GM12878 (cell line): ENCODE measurements at regions not wholly inside any gene's neighbourhood (a gene's known extent, or its start where the extent isn't known, plus 50 kb on each side); places are given as distances from the start of the nearest gene placed in this dataset.

Source experiments
- ATAC-seq: fragments of 200-7000 bp; cut with Tn5 transposase; 3 replicates; pipeline ENCODE4 v1.9.1; 2020; ENCODE audit warnings: mild to moderate bottlenecking, moderate library complexity
- BruUV-seq: library from RNA; stranded (reverse); fragments of 400-500 nt; replicated peaks from 2 replicates; lab custom pipeline; 2021; lab: Mats Ljungman, UMichigan
- CTCF ChIA-PET: fragments of 300-600 bp; sonication (Branson Sonifier 250); formaldehyde crosslinking; extraction: SDS; loops from one replicate; lab custom pipeline; 2021; ENCODE audit warnings: inconsistent platforms; lab: Yijun Ruan, JAX
- POLR2A ChIA-PET: fragments of 350-600 bp; formaldehyde crosslinking; extraction: SDS; loops from one replicate; lab custom pipeline; 2021; ENCODE audit warnings: inconsistent platforms; lab: Charles Lee
- RAD21 ChIA-PET: fragments of 300-600 bp; sonication (Branson Sonifier 250); formaldehyde crosslinking; loops from one replicate; lab custom pipeline; 2023; ENCODE audit warnings: antibody characterized with exemption; ENCODE audit not compliant: unreplicated experiment; lab: Charles Lee
- SMC1A ChIA-PET: fragments of 300-600 bp; sonication (Branson Sonifier 250); formaldehyde crosslinking; loops from one replicate; lab custom pipeline; 2023; ENCODE audit not compliant: unreplicated experiment, uncharacterized antibody; lab: Charles Lee
- DNase-seq: peaks from one replicate; pipeline ENCODE4 v3.0.0-alpha.2; 2011; ENCODE audit warnings: low read depth, low spot score
- FAIRE-seq: peaks from 3 replicates; lab custom pipeline; 2011; peaks lifted over from hg19 to GRCh38; lab: Jason Lieb, UNC
- H2AFZ ChIP-seq: 2 replicates; pipeline ENCODE4 v1.6.0; 2011; ENCODE audit warnings: low read depth, low read length, control low read depth; ENCODE audit not compliant: control insufficient read depth
- H3K27ac ChIP-seq: 2 replicates; pipeline ENCODE4 v1.5.1; 2011; ENCODE audit warnings: control low read depth; ENCODE audit not compliant: control insufficient read depth, insufficient read depth
- H3K27me3 ChIP-seq, 2 experiments: replicated peaks in 1 of 2; 2 replicates each; pipeline versions ENCODE4 v1.6.0 to v1.6.1; 2011; ENCODE audit warnings: low read length in 1 of 2; ENCODE audit not compliant: control insufficient read depth in 2 of 2, insufficient read depth in 2 of 2
- H3K36me3 ChIP-seq, 2 experiments: 2 replicates each; pipeline ENCODE4 v1.5.1; 2011; ENCODE audit warnings: low read length in 1 of 2; ENCODE audit not compliant: control insufficient read depth in 2 of 2, insufficient read depth in 2 of 2
- H3K4me1 ChIP-seq: 2 replicates; pipeline ENCODE4 v1.6.1; 2011; ENCODE audit warnings: mild to moderate bottlenecking, low read length, moderate library complexity, mixed read lengths; ENCODE audit not compliant: control insufficient read depth, insufficient read depth
- H3K4me2 ChIP-seq: 2 replicates; pipeline ENCODE4 v1.6.0; 2011; ENCODE audit warnings: control low read depth; ENCODE audit not compliant: control insufficient read depth, insufficient read depth
- H3K4me3 ChIP-seq: fragments of 200-600 bp; sonication (generic); 2 replicates; pipeline ENCODE4 v1.5.1; 2016
- H3K79me2 ChIP-seq: 2 replicates; pipeline ENCODE4 v1.6.0; 2011; ENCODE audit warnings: low read length; ENCODE audit not compliant: control insufficient read depth, insufficient read depth
- H3K9ac ChIP-seq: 2 replicates; pipeline ENCODE4 v1.8.0; 2011; ENCODE audit warnings: low read length, control low read depth, mixed read lengths; ENCODE audit not compliant: control insufficient read depth, insufficient read depth
- H3K9me3 ChIP-seq: replicated peaks from 3 replicates; pipeline ENCODE4 v1.5.1; 2011; ENCODE audit warnings: mild to moderate bottlenecking, low read length; ENCODE audit not compliant: control insufficient read depth, insufficient read depth
- H4K20me1 ChIP-seq: 2 replicates; pipeline ENCODE4 v1.6.0; 2011; ENCODE audit not compliant: control insufficient read depth, insufficient read depth
- ATF7 ChIP-seq: fragments of 450-650 bp; IDR thresholded peaks from 2 replicates; pipeline ENCODE4 v1.6.1; 2016; ENCODE audit warnings: low read depth, mild to moderate bottlenecking
- CHD1 ChIP-seq: IDR thresholded peaks from 2 replicates; pipeline ENCODE4 v1.6.1; 2012; ENCODE audit warnings: low read depth, low read length, improper control_type of control experiment
- CHD2 ChIP-seq: IDR thresholded peaks from 2 replicates; pipeline ENCODE4 v1.6.1; 2011; ENCODE audit warnings: low read depth, low read length, improper control_type of control experiment, borderline replicate concordance
- GABPA ChIP-seq: IDR thresholded peaks from 2 replicates; pipeline ENCODE4 v1.6.1; 2014; ENCODE audit warnings: antibody characterized with exemption, low read depth, mild to moderate bottlenecking, inconsistent platforms
- IRF4 ChIP-seq: IDR thresholded peaks from 2 replicates; pipeline ENCODE4 v1.6.1; 2011; ENCODE audit warnings: low read depth, low read length
- POLR2AphosphoS5 ChIP-seq: IDR thresholded peaks from 2 replicates; pipeline ENCODE4 v1.6.1; 2011; ENCODE audit warnings: mild to moderate bottlenecking, low read length, inconsistent platforms
- RB1 ChIP-seq: fragments of 450-650 bp; formaldehyde crosslinking; IDR thresholded peaks from 2 replicates; pipeline ENCODE4 v1.6.1; 2017; ENCODE audit warnings: mild to moderate bottlenecking, borderline replicate concordance
- RFX5 ChIP-seq: IDR thresholded peaks from 2 replicates; pipeline ENCODE4 v1.6.1; 2011; ENCODE audit warnings: low read depth, low read length, improper control_type of control experiment
- SMAD5 ChIP-seq: IDR thresholded peaks from 2 replicates; pipeline ENCODE4 v1.6.1; 2016; ENCODE audit warnings: antibody characterized with exemption, low read depth
- SREBF2 ChIP-seq: IDR thresholded peaks from 2 replicates; pipeline ENCODE4 v1.6.1; 2012; ENCODE audit warnings: mild to moderate bottlenecking, low read length
- WGBS: methylation state at CpG from one replicate; pipeline ENCODE4 v1.1.6; 2016; ENCODE audit warnings: low lambda C conversion rate; ENCODE audit not compliant: insufficient replicate concordance, insufficient coverage; ENCODE audit errors: missing lambda C conversion rate; 5-methylcytosine and 5-hydroxymethylcytosine counted together
- in situ Hi-C: fragments of 300-500 bp; cut with MboI; formaldehyde crosslinking; loops from 9 replicates; pipeline ENCODE4 v1.14.3; 2018; ENCODE audit warnings: mixed read lengths
- intact Hi-C: fragments of 100-400 bp; cut with micrococcal nuclease; formaldehyde crosslinking; loops from one replicate; pipeline ENCODE4 v1.14.2; 2022; ENCODE audit not compliant: unreplicated experiment
- TF ChIP-seq, protein P1 (sequence below): IDR thresholded peaks from 2 replicates; pipeline ENCODE4 v1.6.1; 2011; ENCODE audit warnings: borderline replicate concordance, low read depth, mild to moderate bottlenecking, moderate library complexity, low read length; ENCODE audit not compliant: insufficient read depth, poor library complexity, severe bottlenecking
- TF ChIP-seq, protein P2 (sequence below): IDR thresholded peaks from 2 replicates; pipeline ENCODE4 v1.6.1; 2011; ENCODE audit warnings: low read depth, low read length, improper control_type of control experiment, borderline replicate concordance
- TF ChIP-seq, protein P3 (sequence below): IDR thresholded peaks from 2 replicates; pipeline ENCODE4 v1.6.1; 2012; ENCODE audit warnings: improper control_type of control experiment, low read depth, low read length; ENCODE audit not compliant: insufficient replicate concordance
- TF ChIP-seq, protein P4 (sequence below): fragments of 450-650 bp; conservative IDR thresholded peaks from 2 replicates; pipeline ENCODE4 v1.6.1; 2017; ENCODE audit warnings: mild to moderate bottlenecking, moderate library complexity

DNA sequence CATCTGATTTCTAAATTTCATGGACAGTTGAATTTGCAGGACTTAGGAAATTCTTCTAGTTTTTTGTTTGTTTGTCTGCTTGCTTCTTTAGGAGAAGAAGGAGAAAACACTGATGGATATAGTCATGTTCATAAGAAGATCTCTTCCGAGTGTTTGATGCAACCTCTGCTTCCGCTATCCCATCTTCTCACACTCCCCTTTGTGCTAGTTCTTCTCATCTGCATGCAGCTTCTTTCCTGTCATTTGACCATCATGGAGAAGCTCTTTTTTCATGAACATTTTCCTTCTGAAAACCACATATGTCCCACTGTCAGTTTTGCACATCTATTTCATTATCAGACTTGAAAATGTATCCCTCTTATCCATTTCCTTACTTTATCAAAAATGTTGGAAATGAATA, 346.9 kb upstream of the PRKCQ start (continued):
- TF ChIP-seq, protein P1, sequence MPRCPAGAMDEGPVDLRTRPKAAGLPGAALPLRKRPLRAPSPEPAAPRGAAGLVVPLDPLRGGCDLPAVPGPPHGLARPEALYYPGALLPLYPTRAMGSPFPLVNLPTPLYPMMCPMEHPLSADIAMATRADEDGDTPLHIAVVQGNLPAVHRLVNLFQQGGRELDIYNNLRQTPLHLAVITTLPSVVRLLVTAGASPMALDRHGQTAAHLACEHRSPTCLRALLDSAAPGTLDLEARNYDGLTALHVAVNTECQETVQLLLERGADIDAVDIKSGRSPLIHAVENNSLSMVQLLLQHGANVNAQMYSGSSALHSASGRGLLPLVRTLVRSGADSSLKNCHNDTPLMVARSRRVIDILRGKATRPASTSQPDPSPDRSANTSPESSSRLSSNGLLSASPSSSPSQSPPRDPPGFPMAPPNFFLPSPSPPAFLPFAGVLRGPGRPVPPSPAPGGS = no peak
- TF ChIP-seq, protein P2, sequence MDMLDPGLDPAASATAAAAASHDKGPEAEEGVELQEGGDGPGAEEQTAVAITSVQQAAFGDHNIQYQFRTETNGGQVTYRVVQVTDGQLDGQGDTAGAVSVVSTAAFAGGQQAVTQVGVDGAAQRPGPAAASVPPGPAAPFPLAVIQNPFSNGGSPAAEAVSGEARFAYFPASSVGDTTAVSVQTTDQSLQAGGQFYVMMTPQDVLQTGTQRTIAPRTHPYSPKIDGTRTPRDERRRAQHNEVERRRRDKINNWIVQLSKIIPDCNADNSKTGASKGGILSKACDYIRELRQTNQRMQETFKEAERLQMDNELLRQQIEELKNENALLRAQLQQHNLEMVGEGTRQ = no peak
- TF ChIP-seq ATF7 = no peak
- TF ChIP-seq IRF4 = no peak
- no peak for TF ChIP-seq CHD2
- no peak for TF ChIP-seq RFX5

DNA sequence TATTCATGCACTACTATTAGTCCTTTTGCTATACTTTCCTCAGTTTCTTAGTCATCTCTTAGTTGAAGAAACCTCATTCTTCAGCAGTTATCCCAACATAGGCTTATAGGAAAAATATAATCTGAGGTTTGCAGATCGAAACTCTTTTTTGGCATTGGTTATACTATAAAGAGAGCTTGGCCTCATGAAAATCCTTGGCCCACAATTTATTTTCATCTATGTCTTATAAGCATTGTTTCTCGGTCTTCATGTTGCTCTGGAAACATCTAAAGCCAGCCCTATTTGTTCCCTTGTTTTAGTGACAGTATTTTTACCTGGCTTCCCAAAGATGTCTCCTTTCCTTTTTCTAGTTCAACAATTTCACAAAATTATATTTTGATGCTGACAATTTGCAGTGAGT, 345.1 kb upstream of the PRKCQ start:
- DNase-seq (no peak), ATAC-seq (no peak), FAIRE-seq (no peak)
- no TSS peak for BruUV-seq
- Histone ChIP-seq H3K27ac (no peak overlapping the region), H3K79me2 (no peaks in the 10 kb centered on the region), H3K4me3 (no peak overlapping the region), H3K9ac (no peak overlapping the region), H4K20me1 (no peaks in the 10 kb centered on the region), H3K4me2 (no peak overlapping the region), H3K27me3 (no peaks in the 10 kb centered on the region), H3K36me3 (no peaks in the 10 kb centered on the region), H3K4me1 (peaks cover 32% of the 10 kb centered on the region), H3K9me3 (no peaks in the 10 kb centered on the region), H2AFZ (no peak overlapping the region)
- SMC1A ChIA-PET = interaction anchor here (0.9 to 1.3 kb wide), 3 partner anchors 10 to 493 kb away, joined by 3 to 5 read pairs (median 3); no protein-coding TSS in a partner anchor
- POLR2A ChIA-PET = no interaction called here
- WGBS = 93% methylated on average over 2 of the region's 2 CpGs
- in situ Hi-C loops (no loop called here), intact Hi-C loops (loop anchor here (10.0 kb wide), 1 partner anchor 760 kb away; no protein-coding TSS in a partner anchor)
- CTCF ChIA-PET = interaction anchor here (1.0 to 1.5 kb wide), 2 partner anchors 9 kb away, joined by 3 to 4 read pairs; no protein-coding TSS in a partner anchor
- RAD21 ChIA-PET = interaction anchor here (1.1 to 1.3 kb wide), 2 partner anchors 10 to 486 kb away, joined by 3 to 6 read pairs; partner anchors contain the start of gene SFMBT2
- TF ChIP-seq POLR2AphosphoS5 (no peak), GABPA (no peak), CHD1 (no peak), SMAD5 (no peak), RB1 (no peak), SREBF2 (no peak)
- TF ChIP-seq, protein P3, sequence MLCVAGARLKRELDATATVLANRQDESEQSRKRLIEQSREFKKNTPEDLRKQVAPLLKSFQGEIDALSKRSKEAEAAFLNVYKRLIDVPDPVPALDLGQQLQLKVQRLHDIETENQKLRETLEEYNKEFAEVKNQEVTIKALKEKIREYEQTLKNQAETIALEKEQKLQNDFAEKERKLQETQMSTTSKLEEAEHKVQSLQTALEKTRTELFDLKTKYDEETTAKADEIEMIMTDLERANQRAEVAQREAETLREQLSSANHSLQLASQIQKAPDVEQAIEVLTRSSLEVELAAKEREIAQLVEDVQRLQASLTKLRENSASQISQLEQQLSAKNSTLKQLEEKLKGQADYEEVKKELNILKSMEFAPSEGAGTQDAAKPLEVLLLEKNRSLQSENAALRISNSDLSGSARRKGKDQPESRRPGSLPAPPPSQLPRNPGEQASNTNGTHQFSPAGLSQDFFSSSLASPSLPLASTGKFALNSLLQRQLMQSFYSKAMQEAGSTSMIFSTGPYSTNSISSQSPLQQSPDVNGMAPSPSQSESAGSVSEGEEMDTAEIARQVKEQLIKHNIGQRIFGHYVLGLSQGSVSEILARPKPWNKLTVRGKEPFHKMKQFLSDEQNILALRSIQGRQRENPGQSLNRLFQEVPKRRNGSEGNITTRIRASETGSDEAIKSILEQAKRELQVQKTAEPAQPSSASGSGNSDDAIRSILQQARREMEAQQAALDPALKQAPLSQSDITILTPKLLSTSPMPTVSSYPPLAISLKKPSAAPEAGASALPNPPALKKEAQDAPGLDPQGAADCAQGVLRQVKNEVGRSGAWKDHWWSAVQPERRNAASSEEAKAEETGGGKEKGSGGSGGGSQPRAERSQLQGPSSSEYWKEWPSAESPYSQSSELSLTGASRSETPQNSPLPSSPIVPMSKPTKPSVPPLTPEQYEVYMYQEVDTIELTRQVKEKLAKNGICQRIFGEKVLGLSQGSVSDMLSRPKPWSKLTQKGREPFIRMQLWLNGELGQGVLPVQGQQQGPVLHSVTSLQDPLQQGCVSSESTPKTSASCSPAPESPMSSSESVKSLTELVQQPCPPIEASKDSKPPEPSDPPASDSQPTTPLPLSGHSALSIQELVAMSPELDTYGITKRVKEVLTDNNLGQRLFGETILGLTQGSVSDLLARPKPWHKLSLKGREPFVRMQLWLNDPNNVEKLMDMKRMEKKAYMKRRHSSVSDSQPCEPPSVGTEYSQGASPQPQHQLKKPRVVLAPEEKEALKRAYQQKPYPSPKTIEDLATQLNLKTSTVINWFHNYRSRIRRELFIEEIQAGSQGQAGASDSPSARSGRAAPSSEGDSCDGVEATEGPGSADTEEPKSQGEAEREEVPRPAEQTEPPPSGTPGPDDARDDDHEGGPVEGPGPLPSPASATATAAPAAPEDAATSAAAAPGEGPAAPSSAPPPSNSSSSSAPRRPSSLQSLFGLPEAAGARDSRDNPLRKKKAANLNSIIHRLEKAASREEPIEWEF = no peak
- TF ChIP-seq, protein P4, sequence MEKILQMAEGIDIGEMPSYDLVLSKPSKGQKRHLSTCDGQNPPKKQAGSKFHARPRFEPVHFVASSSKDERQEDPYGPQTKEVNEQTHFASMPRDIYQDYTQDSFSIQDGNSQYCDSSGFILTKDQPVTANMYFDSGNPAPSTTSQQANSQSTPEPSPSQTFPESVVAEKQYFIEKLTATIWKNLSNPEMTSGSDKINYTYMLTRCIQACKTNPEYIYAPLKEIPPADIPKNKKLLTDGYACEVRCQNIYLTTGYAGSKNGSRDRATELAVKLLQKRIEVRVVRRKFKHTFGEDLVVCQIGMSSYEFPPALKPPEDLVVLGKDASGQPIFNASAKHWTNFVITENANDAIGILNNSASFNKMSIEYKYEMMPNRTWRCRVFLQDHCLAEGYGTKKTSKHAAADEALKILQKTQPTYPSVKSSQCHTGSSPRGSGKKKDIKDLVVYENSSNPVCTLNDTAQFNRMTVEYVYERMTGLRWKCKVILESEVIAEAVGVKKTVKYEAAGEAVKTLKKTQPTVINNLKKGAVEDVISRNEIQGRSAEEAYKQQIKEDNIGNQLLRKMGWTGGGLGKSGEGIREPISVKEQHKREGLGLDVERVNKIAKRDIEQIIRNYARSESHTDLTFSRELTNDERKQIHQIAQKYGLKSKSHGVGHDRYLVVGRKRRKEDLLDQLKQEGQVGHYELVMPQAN = no peak
